ENCODE measurements at regions not wholly inside any gene's neighbourhood (a gene's known extent, or its start where the extent isn't known, plus 50 kb on each side); places are given as distances from the start of the nearest gene placed in this dataset.

DNA sequence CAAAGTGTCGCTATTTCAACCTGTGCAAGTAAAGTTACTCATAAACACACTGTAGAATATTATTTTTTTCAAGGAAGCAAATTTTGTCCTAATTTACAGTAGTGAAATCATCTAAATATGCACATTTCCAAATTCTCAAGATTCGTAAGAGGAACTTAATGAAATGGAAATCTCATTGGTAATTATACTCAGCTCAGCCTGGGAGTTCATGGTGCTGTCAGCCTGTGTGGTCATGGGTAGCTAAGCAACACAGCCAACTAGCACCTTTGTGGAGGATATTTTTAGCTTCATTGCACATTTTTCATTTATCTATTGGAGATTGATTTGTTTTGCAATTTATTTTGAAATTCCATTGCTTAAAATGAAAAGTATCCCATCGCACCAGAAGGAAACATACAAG lies 975.7 kb upstream of the ZEB2 start:
- no peak for DNase-seq

DNA sequence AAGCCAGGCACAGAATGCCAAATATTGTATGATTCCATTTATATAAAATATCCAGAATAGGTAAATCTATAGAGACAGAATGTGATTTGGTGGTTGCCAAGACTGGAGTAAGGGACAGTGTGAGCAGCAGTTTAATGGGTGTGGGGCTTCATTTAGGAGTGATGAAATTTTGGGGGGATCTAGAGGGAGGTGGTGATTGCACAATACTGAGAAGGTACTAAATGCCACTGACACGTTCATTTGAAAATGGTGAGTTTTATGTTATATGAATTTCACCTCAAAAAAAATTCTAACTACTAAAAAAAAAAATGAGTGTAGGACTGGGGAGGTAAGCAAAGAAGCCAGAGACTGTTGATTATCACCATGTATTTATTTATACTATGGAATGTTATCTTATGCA lies 974.5 kb upstream of the ZEB2 start:
- DNase-seq, result no peak

DNA sequence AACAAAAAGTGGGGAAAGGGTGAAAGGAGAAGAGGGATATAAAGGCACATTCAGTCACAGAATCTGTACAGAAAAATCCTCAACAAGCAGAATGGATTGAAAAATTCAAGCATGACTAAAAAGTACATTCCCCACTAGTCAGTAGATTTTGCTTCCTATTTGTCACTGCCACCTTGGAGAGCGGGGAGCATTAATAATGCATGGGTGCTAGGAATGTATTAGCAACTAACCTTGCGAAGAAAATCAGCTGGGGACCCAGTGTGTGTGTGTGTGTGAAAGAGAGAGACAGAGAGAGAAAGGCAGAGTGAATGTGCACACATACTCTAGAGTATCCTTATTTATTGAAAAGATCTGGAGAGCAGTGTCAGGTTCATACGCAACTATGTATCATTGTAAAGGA lies 968.7 kb upstream of the ZEB2 start:
- no peak for DNase-seq

DNA sequence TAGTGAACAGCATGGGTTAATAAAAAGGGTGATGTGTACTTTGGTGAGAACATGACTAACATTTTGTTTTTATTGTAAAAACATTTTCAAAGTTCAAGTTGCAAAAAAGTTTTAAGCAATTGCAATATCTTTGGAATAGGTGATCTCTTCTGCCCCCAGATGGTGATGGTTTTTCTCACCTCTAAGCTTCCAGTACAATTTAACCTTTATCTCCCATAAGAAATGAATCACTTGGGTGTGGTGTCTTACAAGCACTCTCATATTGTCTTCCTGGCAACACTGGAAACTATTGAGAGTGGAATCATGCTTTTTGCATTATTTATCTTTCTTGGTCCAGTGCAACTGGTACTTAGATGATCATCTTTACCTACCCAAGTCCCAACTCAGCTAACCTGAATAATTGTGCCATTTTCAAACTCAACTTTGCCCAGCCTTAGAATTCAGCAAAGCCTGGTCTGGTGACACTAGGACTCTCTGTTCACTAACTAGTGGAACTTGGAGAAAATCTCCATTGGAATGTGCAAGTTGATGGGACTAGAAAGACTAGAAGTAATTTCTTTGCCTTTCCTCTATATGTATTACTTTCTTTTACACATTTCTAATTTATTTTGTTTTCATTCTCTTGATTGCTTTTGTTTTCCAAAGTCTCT lies 964.7 kb upstream of the ZEB2 start:
- DNase-seq, result no peak

DNA sequence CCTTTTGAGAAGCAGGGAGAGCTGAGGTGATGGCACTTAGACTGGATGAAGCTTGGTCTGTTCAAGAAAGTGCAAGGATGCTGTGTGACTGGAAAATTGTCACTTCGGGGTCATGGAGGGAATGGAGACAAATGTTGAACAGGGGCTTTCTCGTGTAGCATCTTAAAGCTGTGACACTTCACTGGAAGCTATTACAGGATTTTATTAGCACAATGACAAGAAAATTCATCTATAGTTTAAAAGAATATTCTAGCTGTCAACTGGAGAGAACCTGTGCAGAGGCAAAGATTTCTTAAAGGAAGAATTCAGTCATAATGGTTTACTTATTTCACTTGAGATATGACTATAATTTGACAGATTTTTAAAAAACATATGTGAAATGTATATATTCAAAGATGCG lies 963.9 kb upstream of the ZEB2 start:
- no peak for DNase-seq

DNA sequence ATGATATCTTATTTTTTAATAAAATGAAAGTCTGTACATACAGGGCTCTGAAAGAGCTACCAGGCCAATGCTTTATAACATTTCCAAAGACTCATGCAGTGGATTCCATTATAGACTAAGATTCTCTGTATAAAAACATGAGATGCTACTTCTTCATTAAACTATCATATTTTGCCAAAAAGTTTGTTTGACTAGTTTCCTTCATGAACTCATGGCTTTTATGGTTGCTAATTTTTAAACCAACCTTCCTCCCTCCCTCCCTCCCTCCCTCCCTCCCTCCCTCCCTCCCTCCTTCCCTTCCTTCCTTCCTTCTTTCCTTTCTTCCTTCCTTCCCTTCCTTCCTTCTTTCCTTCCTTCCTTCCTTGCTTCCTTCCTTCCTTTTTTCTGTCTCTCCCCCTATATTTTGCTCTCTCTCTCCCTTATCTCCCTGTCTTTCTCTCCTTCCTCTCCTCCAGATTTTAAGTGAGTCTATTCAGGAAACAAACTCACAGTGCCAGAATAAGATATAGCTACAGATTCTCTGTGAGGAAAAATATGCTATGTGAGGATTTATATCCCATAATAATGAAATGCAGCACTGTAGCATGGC lies 961.5 kb upstream of the ZEB2 start:
- no peak for DNase-seq

DNA sequence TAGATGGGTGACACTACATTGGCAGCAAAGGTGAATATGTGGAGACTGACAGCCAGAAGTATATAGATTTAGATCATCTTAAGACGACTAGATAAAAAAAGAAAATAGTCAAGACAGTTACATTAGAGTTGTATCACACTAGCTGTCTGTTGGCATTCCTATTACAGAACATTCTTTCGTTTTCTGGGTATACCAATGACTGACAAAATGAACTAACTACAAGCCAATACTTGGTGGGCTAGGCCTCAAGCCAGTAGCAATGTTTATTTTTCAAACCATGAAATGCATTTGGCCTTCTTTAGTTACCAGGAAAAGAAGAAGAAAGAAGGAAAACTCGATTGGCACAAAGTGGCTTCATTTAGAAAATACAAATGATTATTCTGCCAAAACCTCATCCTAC lies 944.9 kb upstream of the ZEB2 start:
- DNase-seq, result no peak

DNA sequence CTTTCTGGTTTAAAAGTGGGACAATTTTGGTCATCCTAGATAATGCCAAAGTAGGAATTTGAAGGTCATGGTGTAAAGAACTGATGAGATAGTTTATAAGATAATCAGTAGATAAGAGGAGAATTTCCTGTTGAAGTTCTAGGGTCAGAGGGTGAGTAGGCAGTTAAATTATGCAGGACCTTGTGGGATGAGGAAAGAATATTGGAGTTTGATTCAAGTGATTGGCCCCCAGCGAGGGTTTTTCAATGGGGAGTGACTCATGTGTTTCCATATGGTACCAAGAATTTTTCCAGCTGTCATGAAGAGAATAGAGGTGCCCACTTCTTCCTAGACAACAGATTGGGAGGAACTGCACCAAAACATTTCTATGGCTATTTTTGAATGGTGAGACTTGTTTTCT lies 940.2 kb upstream of the ZEB2 start:
- DNase-seq, result no peak

DNA sequence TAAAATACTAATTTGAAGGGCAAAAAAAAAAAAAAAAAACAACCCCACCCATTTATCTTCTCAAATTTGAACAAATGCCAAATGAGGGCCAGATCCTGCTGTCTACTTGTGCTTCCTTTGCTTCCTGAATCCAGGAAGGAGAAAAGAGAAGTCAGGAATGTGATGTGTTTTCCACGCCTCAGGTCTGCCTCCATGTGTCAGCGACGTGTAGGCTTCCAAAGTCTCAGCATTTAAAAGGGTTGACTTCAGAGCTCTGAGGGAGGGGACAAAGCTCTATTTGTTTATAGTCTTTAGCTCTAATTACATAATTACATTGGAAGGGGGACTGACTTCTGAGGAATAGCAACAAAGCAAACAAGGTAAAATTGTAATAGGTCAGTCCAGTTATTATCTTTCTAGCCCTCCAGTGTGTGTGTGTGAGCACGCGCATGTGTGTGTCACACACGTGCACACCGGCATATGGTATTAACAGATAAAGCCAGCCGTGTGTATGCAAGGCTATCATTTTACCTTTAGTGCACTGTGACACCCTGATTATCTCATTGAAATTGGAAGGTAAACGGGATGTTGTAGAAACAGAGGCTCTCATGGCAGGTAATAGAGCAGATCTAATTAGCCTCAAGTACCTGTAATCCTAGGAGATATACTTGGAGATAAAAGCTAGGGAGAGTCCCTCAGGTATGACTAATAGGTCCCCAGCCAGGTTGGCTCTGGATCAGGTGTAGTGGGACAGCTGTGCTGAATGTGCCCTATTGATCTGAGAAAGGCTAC lies 911.4 kb upstream of the ZEB2 start:
- peak; percentile 97 for DNase-seq

DNA sequence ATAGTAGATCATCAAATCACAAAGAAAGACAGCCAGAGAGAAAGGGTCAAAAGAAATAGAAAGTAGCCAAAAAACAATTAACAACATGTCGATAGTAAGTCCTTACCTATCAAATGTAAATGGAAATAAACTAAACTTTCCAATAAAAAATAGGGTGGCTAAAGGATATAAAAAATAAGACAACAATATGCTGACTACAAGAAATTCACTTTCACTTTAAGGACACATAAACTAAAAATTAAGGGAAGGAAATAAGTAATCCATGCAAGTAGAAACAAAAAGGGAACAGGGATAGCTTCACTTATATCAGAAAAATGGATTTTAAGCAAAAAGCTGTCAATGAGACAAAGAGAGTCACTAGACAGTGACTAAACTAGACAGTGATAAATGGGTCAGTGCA lies 903.9 kb upstream of the ZEB2 start:
- no peak for DNase-seq

DNA sequence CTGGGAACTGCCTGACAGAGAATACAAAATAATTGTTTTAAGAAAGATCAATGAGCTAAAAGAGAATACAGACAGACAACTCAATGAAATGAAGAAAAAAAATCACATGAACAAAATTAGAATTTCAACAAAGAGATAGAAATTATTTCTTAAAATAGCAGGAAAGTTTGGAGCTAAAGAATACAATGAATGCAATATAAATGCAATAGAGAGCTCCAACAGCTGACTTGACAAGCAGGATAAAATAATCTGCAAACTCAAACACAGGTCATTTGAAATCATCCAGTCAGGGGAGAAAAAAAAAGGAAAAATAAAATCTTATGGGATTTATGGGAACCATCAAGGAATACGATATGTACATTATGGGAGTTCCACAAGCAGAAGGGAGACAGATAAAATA lies 902.7 kb upstream of the ZEB2 start:
- no peak for DNase-seq

DNA sequence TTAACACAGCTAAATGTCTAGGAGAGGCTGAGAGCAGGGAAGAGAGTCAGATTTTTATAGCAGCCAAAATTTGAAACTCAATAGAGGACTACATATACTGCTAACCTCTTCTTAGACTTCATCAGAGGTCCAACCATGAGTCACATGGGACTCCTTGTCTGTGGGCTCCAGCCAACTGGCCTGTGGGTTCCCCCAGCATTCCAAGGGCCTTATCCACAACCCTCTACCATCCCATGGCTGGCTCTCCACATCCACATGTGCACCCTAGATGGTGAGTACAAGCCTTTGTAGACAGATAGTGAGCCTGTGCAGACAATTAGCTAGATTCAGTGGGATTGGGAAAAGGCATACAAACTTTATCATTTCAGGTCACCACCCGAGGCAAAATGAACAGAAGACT lies 901.9 kb upstream of the ZEB2 start:
- DNase-seq, result no peak

DNA sequence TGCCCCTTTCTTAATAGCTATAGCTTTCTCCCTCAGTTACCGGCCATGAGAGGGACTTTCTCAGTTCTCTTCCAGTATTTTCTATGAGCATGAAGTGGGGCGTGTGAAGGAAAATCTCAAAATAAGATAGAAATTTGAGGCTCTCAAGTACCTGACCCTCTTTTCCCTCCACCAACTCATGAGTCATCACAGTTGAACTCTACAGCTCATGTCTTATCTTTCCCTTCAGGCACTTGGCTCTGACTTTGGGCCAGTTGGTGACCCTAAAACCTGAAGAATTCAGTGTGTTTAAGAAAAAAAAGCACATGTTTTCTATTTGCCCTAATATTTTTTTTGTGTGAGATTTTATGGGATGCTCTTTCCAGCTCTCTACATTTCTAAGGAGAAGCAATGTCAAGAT lies 896.7 kb upstream of the ZEB2 start:
- DNase-seq, result no peak

DNA sequence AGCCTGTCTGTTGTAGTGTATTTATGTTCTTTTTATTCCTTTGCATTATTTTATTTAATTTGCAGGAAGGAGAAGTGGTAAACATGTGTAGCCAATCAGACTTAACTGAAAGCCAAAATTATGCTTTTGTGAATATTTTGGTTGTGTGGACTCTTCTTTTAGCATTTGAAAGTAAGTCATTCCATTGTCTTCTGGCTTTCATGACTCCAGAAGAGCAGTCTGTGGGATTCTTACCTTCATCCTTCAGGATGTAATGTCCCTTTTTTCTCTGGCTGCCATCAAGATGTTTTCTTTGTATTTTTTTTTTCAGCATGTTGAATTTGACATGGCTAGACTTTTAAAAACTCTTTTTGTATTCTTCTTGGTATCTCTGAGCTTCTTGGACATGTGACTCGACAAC lies 895.2 kb upstream of the ZEB2 start:
- DNase-seq, result no peak

DNA sequence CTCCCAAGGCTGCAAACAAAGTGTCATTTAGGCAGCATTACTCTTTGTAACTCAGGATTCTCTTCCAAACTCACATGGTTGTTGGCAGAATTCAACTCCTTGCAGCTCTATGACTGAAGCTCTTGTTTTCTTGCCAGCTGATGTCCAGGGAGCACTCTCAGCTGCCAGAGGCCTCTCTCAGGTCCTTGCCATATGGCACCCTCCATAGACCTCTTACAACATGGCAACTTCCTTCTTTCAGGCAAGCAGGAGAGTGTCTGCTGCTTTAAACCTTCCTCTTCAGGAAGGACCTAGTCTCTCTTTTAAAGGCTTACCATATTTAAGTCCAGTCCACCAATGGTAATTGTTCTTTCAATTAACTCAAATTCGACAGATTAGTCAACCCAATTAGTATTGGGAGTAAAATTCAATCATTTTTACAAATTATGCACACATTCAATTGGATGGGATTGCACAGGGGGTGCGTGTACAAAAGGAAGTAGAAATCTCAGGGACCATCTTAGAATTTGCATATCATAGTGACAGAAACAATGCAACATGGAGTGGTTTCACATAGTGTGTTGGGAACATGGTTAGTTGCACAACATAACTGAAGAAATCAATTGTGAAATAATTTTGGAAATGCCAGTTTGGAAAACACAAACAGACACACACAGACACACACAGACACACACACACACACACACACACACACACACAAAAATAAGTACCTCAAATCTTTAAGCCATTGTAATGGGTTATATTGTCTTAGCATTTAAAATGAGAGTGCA lies 893.5 kb upstream of the ZEB2 start:
- no peak for DNase-seq

DNA sequence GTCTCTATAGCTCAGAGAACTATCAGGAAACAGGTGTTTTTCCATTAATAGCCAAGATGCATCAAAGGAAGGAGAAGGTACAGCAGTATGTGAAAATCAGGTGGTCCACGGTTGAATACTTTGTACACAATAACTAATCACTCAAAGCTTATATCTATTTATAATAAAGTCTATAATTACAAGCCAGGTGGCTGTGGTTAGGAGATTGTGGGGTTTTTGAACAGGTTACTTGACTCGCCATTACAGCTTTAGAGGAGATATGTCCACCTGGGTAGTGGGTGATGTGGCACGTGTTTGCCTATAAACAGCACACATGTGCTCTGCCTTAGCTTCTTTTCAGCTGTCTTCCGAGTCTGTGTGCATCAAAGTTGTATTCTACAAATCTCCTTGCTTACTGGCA lies 892.2 kb upstream of the ZEB2 start:
- DNase-seq, result no peak

DNA sequence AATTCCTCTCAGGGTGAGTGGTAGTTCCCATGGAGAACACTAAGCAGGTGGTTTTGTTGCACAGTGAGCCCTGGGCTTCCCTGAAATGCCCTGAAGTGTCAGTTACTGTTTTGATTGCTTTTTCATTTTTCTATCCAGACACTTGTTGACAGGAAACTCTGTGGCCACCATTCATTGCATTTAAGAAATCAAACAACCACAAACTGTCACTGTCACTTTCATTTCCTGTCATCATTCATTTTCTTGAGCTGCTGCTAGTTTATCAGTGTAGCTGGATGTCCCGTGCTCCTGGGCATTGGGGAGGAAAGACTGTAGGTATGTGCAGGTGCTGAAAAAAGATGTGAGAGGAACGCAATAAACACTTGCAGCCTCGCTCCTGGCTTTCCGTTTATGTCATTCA lies 891.6 kb upstream of the ZEB2 start:
- DNase-seq, result no peak

DNA sequence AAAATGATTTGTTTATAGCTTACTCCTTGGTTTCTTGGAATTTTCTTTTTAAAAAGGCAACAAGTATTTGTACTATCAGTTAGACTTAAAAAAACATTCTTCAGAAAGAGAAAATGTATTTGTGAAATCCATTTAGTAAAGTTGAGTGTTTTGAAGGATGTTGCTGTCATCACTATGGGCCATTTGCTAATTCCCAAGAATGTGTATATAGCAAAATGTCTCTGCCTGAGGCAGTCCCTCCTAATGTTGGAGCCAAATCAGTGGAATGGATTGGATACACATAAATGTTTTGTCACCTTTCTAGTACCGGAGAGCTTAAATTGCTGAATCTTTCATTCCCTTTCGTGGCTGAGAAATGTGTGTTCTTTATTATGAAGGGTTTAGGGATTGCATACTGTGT lies 890.2 kb upstream of the ZEB2 start:
- no peak for DNase-seq

DNA sequence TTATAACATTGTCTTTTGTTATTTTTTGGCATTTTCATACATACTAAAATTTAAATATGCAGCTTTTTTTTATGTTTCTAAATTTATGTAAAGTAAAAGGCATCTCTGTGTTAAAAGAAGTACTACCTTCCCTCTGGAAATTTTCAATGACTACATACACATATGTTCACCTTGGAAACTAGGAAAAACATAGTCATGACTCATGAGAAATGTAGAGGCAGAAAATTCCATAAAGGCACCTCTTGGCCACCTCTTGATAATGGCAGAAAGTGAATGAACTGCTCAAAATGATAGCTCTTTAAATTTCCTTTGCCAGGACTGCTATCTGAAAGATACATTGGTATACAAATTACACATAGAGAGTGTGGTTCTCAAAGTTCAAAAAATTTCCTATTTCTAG lies 889.1 kb upstream of the ZEB2 start:
- DNase-seq, result no peak

DNA sequence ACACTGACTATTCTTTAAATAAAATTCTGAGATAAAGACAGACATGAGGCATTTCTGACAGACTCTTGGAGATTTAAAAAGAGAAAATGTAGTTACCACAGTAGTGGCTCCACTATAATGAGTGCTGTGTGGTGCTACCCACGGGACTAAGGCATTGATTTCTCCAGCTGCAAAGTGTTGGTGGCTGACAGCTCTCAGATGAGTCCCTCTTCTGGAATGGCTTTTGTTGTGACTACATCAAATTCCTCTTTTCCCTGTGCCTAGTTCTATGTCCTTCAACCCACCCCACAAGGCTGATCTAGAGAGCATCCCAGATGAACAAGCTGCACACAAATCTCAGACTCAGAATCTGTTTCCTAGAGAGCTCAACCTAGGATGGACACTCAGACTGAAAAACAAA lies 884.8 kb upstream of the ZEB2 start:
- DNase-seq, result no peak

DNA sequence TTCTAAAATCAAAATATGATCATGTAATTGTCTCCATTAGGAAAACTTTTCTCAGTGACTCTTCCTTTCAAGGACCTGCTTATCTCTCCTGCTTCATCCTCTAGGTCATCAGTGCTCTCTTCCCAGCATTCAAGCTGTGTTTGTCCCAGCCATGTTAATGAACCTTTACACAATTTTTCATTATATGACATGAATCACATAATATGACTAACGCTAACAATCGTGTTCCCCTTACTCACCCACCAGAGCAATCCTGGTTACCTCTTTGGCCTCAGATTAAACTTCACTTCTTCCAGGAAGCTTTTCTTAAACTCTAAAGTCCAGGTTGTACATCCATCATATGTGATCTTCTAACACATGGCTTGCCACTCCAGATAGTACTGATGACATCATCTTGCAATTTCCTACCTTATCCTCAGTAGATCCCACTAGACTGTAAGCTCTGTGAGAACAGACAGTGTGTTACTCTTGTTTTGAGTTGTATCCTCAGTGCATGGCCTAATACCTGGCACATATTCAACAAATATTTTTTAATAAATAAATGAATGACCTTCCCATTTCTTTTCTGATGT lies 882.9 kb upstream of the ZEB2 start:
- no peak for DNase-seq

DNA sequence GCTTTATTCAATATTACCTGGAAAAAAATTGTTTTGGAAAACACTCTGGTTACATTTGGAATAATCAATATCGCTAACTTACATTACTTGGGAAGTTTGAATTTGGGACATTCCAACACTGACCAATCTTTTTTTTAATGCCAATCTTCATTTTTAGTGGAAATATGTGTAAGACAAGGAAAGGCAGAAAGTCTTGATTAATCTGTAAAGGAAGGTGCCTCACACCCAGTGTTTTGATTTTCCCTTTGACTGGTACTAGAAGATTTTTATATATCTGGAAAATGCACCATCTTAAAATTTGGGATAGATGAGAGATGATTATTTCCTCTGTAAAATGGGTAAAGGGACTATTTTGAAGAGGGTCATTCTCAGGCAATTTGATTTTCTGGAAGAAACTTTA lies 879.2 kb upstream of the ZEB2 start:
- no peak for DNase-seq

DNA sequence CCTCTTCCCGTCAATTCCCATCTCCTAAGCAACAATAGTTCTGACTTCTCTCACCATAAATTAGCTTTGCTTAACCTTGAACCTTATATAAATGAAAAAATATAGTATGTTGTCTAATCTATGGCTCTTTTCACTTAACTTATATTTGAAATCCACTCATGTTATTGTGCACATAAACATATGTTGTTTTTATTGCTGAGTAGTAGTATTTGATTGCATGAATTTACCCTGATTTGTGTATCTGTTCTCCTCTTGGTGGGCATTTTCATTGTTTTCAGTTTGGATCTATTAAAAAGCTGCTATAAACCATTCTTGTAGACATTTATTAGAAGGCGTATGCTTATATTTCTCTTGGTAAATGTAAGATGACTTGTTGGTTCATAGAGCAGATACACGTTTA lies 874.3 kb upstream of the ZEB2 start:
- no peak for DNase-seq

DNA sequence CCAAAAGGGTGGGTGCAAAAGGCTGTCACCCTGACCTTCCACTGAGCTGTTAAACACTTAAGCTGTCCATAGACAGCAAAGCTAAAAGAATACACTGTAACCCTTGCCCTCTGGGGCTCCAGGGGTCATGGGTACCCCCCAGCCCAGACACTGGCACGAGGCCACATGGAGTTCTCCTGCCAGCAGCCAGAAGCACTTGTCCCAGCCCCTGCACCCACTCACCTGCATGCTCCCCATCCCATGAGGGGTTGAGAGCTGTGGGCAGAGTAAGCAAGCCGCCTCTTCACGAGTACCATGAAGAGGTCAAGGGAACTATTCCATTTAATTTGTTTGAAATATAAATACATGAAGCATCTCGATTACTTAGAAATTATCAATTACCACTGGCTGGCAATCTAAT lies 867.1 kb upstream of the ZEB2 start:
- DNase-seq, result no peak
